ENCODE measurements at regions not wholly inside any gene's neighbourhood (a gene's known extent, or its start where the extent isn't known, plus 50 kb on each side); places are given as distances from the start of the nearest gene placed in this dataset.

GRCh38 chr10:29028486-29028885, 260.4 kb upstream of the LYZL1 start:
- no peak for DNase-seq (ENCODE audit: low read depth)

- no peak for DNase-seq (ENCODE audit: low read depth)
Measured at GRCh38 chr10:29030900-29031299, 258.0 kb upstream of the LYZL1 start.

- no peak for DNase-seq (ENCODE audit: low read depth)
Measured at GRCh38 chr10:29032169-29032568, 256.7 kb upstream of the LYZL1 start.

- DNase-seq (ENCODE audit: low read depth): no peak
Measured at GRCh38 chr10:29033311-29033940, 255.4 kb upstream of the LYZL1 start.

- DNase-seq (ENCODE audit: low read depth): no peak
Measured at GRCh38 chr10:29034592-29034991, 254.3 kb upstream of the LYZL1 start.

GRCh38 chr10:29035721-29036120, 253.1 kb upstream of the LYZL1 start:
- no peak for DNase-seq (ENCODE audit: low read depth)

GRCh38 chr10:29037348-29038113, 251.3 kb upstream of the LYZL1 start:
- DNase-seq (ENCODE audit: low read depth): no peak

- DNase-seq (ENCODE audit: low read depth): no peak
Measured at GRCh38 chr10:29039091-29039490, 249.8 kb upstream of the LYZL1 start.

GRCh38 chr10:29039677-29040189, 249.1 kb upstream of the LYZL1 start:
- DNase-seq (ENCODE audit: low read depth): peak; percentile 93

GRCh38 chr10:29041616-29042015, 247.3 kb upstream of the LYZL1 start:
- no peak for DNase-seq (ENCODE audit: low read depth)

- DNase-seq (ENCODE audit: low read depth): no peak
Measured at GRCh38 chr10:29048506-29048905, 240.4 kb upstream of the LYZL1 start.

- DNase-seq (ENCODE audit: low read depth): no peak
Measured at GRCh38 chr10:29050081-29050480, 238.8 kb upstream of the LYZL1 start.

- DNase-seq (ENCODE audit: low read depth): no peak
Measured at GRCh38 chr10:29055101-29055500, 233.8 kb upstream of the LYZL1 start.

GRCh38 chr10:29056729-29057128, 232.1 kb upstream of the LYZL1 start:
- no peak for DNase-seq (ENCODE audit: low read depth)

- DNase-seq (ENCODE audit: low read depth): no peak
Measured at GRCh38 chr10:29057822-29058331, 231.0 kb upstream of the LYZL1 start.

- no peak for DNase-seq (ENCODE audit: low read depth)
Measured at GRCh38 chr10:29063806-29064644, 224.8 kb upstream of the LYZL1 start.

GRCh38 chr10:29064680-29065079, 224.2 kb upstream of the LYZL1 start:
- no peak for DNase-seq (ENCODE audit: low read depth)

- DNase-seq (ENCODE audit: low read depth): no peak
Measured at GRCh38 chr10:29067161-29067560, 221.7 kb upstream of the LYZL1 start.

- DNase-seq (ENCODE audit: low read depth): no peak
Measured at GRCh38 chr10:29067628-29068027, 221.2 kb upstream of the LYZL1 start.

- no peak for DNase-seq (ENCODE audit: low read depth)
Measured at GRCh38 chr10:29068302-29068701, 220.6 kb upstream of the LYZL1 start.

- no peak for DNase-seq (ENCODE audit: low read depth)
Measured at GRCh38 chr10:29068966-29069365, 219.9 kb upstream of the LYZL1 start.

GRCh38 chr10:29069941-29070340, 218.9 kb upstream of the LYZL1 start:
- no peak for DNase-seq (ENCODE audit: low read depth)

Measured in GM04503 (cell line).